Stimulated activated CD8-positive, alpha-beta memory T cell treated with anti-CD3 and anti-CD28 coated beads, Interleukin-2, amount 100 ng/mL, for 48 hours (primary cell): ENCODE measurements at regions not wholly inside any gene's neighbourhood (a gene's known extent, or its start where the extent isn't known, plus 50 kb on each side); places are given as distances from the start of the nearest gene placed in this dataset.
"Not testable (repeated sequence)": the region's sequence is repeated elsewhere in the genome, so short reads cannot be mapped to it uniquely, and the experiment has no call there.

Experiments
- DNase-seq, 2 donors: peaks; one replicate each; pipeline ENCODE4 v3.0.0-alpha.2; 2020; ENCODE audit warnings: low read depth in 2 of 2

- DNase-seq, result no peak
Measured at GRCh38 chr7:156590212-156590611, 50.4 kb upstream of the RNF32 start.

- no peak for DNase-seq
Measured at GRCh38 chr7:156589808-156590207, 50.8 kb upstream of the RNF32 start.

GRCh38 chr7:156585926-156586325 is 54.6 kb upstream of the RNF32 start:
- no peak for DNase-seq

GRCh38 chr7:156585025-156585648 is 55.4 kb upstream of the RNF32 start:
- no peak for DNase-seq

GRCh38 chr7:156582591-156583123 is 57.9 kb upstream of the RNF32 start:
- no peak for DNase-seq

GRCh38 chr7:156580036-156580435 is 60.5 kb upstream of the RNF32 start:
- no peak for DNase-seq

GRCh38 chr7:156579566-156579965 is 61.0 kb upstream of the RNF32 start:
- no peak for DNase-seq

GRCh38 chr7:156578978-156579430 is 61.6 kb upstream of the RNF32 start:
- no peak for DNase-seq

- no peak for DNase-seq
Measured at GRCh38 chr7:156578578-156578940, 62.0 kb upstream of the RNF32 start.

GRCh38 chr7:156577645-156578577 is 62.7 kb upstream of the RNF32 start:
- DNase-seq, result no peak

- DNase-seq, result no peak
Measured at GRCh38 chr7:156576216-156577058, 64.1 kb upstream of the RNF32 start.

- DNase-seq, result no peak
Measured at GRCh38 chr7:156568258-156568657, 72.3 kb upstream of the RNF32 start.

GRCh38 chr7:156566812-156567549 is 73.6 kb upstream of the RNF32 start:
- no peak for DNase-seq

GRCh38 chr7:156565002-156565401 is 75.6 kb upstream of the RNF32 start:
- DNase-seq, result not testable (repeated sequence)

- no peak for DNase-seq
Measured at GRCh38 chr7:156560696-156561095, 79.9 kb upstream of the RNF32 start.

GRCh38 chr7:156560075-156560474 is 80.5 kb upstream of the RNF32 start:
- DNase-seq, result no peak

- DNase-seq, result no peak
Measured at GRCh38 chr7:156559001-156559400, 81.6 kb upstream of the RNF32 start.

- DNase-seq, result no peak
Measured at GRCh38 chr7:156558198-156558597, 82.4 kb upstream of the RNF32 start.

- no peak for DNase-seq
Measured at GRCh38 chr7:156556083-156556482, 84.5 kb upstream of the RNF32 start.

GRCh38 chr7:156554488-156554887 is 86.1 kb upstream of the RNF32 start:
- DNase-seq, result no peak

- DNase-seq, result no peak
Measured at GRCh38 chr7:156549636-156550035, 90.9 kb upstream of the RNF32 start.
